GM12878 (cell line): ENCODE measurements at regions not wholly inside any gene's neighbourhood (a gene's known extent, or its start where the extent isn't known, plus 50 kb on each side); places are given as distances from the start of the nearest gene placed in this dataset.

ENCODE experiments used
- ATAC-seq: fragments of 200-7000 bp; cut with Tn5 transposase; 3 replicates; pipeline ENCODE4 v1.9.1; 2020; ENCODE audit warnings: mild to moderate bottlenecking, moderate library complexity
- BruUV-seq: library from RNA; stranded (reverse); fragments of 400-500 nt; replicated peaks from 2 replicates; lab custom pipeline; 2021; lab: Mats Ljungman, UMichigan
- CTCF ChIA-PET: fragments of 300-600 bp; sonication (Branson Sonifier 250); formaldehyde crosslinking; extraction: SDS; loops from one replicate; lab custom pipeline; 2021; ENCODE audit warnings: inconsistent platforms; lab: Yijun Ruan, JAX
- POLR2A ChIA-PET: fragments of 350-600 bp; formaldehyde crosslinking; extraction: SDS; loops from one replicate; lab custom pipeline; 2021; ENCODE audit warnings: inconsistent platforms; lab: Charles Lee
- RAD21 ChIA-PET: fragments of 300-600 bp; sonication (Branson Sonifier 250); formaldehyde crosslinking; loops from one replicate; lab custom pipeline; 2023; ENCODE audit warnings: antibody characterized with exemption; ENCODE audit not compliant: unreplicated experiment; lab: Charles Lee
- SMC1A ChIA-PET: fragments of 300-600 bp; sonication (Branson Sonifier 250); formaldehyde crosslinking; loops from one replicate; lab custom pipeline; 2023; ENCODE audit not compliant: unreplicated experiment, uncharacterized antibody; lab: Charles Lee
- DNase-seq: peaks from one replicate; pipeline ENCODE4 v3.0.0-alpha.2; 2011; ENCODE audit warnings: low read depth, low spot score
- FAIRE-seq: peaks from 3 replicates; lab custom pipeline; 2011; peaks lifted over from hg19 to GRCh38; lab: Jason Lieb, UNC
- H2AFZ ChIP-seq: 2 replicates; pipeline ENCODE4 v1.6.0; 2011; ENCODE audit warnings: low read depth, low read length, control low read depth; ENCODE audit not compliant: control insufficient read depth
- H3K27ac ChIP-seq: 2 replicates; pipeline ENCODE4 v1.5.1; 2011; ENCODE audit warnings: control low read depth; ENCODE audit not compliant: control insufficient read depth, insufficient read depth
- H3K27me3 ChIP-seq, 2 experiments: replicated peaks in 1 of 2; 2 replicates each; pipeline versions ENCODE4 v1.6.0 to v1.6.1; 2011; ENCODE audit warnings: low read length in 1 of 2; ENCODE audit not compliant: control insufficient read depth in 2 of 2, insufficient read depth in 2 of 2
- H3K36me3 ChIP-seq, 2 experiments: 2 replicates each; pipeline ENCODE4 v1.5.1; 2011; ENCODE audit warnings: low read length in 1 of 2; ENCODE audit not compliant: control insufficient read depth in 2 of 2, insufficient read depth in 2 of 2
- H3K4me1 ChIP-seq: 2 replicates; pipeline ENCODE4 v1.6.1; 2011; ENCODE audit warnings: mild to moderate bottlenecking, low read length, moderate library complexity, mixed read lengths; ENCODE audit not compliant: control insufficient read depth, insufficient read depth
- H3K4me2 ChIP-seq: 2 replicates; pipeline ENCODE4 v1.6.0; 2011; ENCODE audit warnings: control low read depth; ENCODE audit not compliant: control insufficient read depth, insufficient read depth
- H3K4me3 ChIP-seq: fragments of 200-600 bp; sonication (generic); 2 replicates; pipeline ENCODE4 v1.5.1; 2016
- H3K79me2 ChIP-seq: 2 replicates; pipeline ENCODE4 v1.6.0; 2011; ENCODE audit warnings: low read length; ENCODE audit not compliant: control insufficient read depth, insufficient read depth
- H3K9ac ChIP-seq: 2 replicates; pipeline ENCODE4 v1.8.0; 2011; ENCODE audit warnings: low read length, control low read depth, mixed read lengths; ENCODE audit not compliant: control insufficient read depth, insufficient read depth
- H3K9me3 ChIP-seq: replicated peaks from 3 replicates; pipeline ENCODE4 v1.5.1; 2011; ENCODE audit warnings: mild to moderate bottlenecking, low read length; ENCODE audit not compliant: control insufficient read depth, insufficient read depth
- H4K20me1 ChIP-seq: 2 replicates; pipeline ENCODE4 v1.6.0; 2011; ENCODE audit not compliant: control insufficient read depth, insufficient read depth
- BHLHE40 ChIP-seq, 2 experiments: fragments of 450-650 bp in 1 of 2; IDR thresholded peaks; 2 replicates each; pipeline ENCODE4 v1.6.1; 2011 to 2017; ENCODE audit warnings: low read depth in 2 of 2, borderline replicate concordance in 1 of 2, improper control_type of control experiment in 1 of 2, low read length in 1 of 2, mild to moderate bottlenecking in 1 of 2
- CHD2 ChIP-seq: IDR thresholded peaks from 2 replicates; pipeline ENCODE4 v1.6.1; 2011; ENCODE audit warnings: low read depth, low read length, improper control_type of control experiment, borderline replicate concordance
- FOXM1 ChIP-seq: IDR thresholded peaks from 2 replicates; pipeline ENCODE4 v1.6.1; 2012; ENCODE audit warnings: low read depth, mild to moderate bottlenecking, inconsistent platforms, low read length, moderate library complexity
- KDM1A ChIP-seq: fragments of 200-600 bp; sonication (generic); IDR thresholded peaks from 2 replicates; pipeline ENCODE4 v1.6.1; 2016; ENCODE audit warnings: borderline replicate concordance
- LARP7 ChIP-seq: fragments of 450-650 bp; IDR thresholded peaks from 2 replicates; pipeline ENCODE4 v1.6.1; 2017; ENCODE audit warnings: mild to moderate bottlenecking
- MTA2 ChIP-seq: fragments of 450-650 bp; IDR thresholded peaks from 2 replicates; pipeline ENCODE4 v1.6.1; 2016; ENCODE audit warnings: low read depth, mild to moderate bottlenecking, moderate library complexity
- NFYA ChIP-seq: IDR thresholded peaks from 2 replicates; pipeline ENCODE4 v1.6.1; 2011; ENCODE audit warnings: low read depth, mild to moderate bottlenecking, low read length, improper control_type of control experiment, borderline replicate concordance
- NR2C2 ChIP-seq: IDR thresholded peaks from 2 replicates; pipeline ENCODE4 v1.6.1; 2011; ENCODE audit warnings: borderline replicate concordance, low read depth; ENCODE audit not compliant: control insufficient read depth, insufficient read length
- RB1 ChIP-seq: fragments of 450-650 bp; formaldehyde crosslinking; IDR thresholded peaks from 2 replicates; pipeline ENCODE4 v1.6.1; 2017; ENCODE audit warnings: mild to moderate bottlenecking, borderline replicate concordance
- RELA ChIP-seq: fragments of 450-650 bp; IDR thresholded peaks from 2 replicates; pipeline ENCODE4 v1.8.0; 2014; ENCODE audit warnings: borderline replicate concordance; ENCODE audit not compliant: partially characterized antibody
- RUNX3 ChIP-seq: IDR thresholded peaks from 2 replicates; pipeline ENCODE4 v1.6.1; 2012; ENCODE audit warnings: low read length, inconsistent platforms
- STAT1 ChIP-seq: fragments of 450-650 bp; conservative IDR thresholded peaks from 2 replicates; pipeline ENCODE4 v1.6.1; 2014; ENCODE audit warnings: antibody characterized with exemption, mild to moderate bottlenecking
- TARDBP ChIP-seq: IDR thresholded peaks from 2 replicates; pipeline ENCODE4 v1.6.1; 2016; ENCODE audit warnings: borderline replicate concordance
- TCF3 ChIP-seq: IDR thresholded peaks from 2 replicates; pipeline ENCODE4 v1.6.1; 2012; ENCODE audit warnings: low read depth, mild to moderate bottlenecking, low read length, borderline replicate concordance; ENCODE audit not compliant: insufficient read depth
- YBX1 ChIP-seq: fragments of 450-650 bp; IDR thresholded peaks from 2 replicates; pipeline ENCODE4 v1.6.1; 2016; ENCODE audit warnings: antibody characterized with exemption
- ZBED1 ChIP-seq: IDR thresholded peaks from 2 replicates; pipeline ENCODE4 v1.6.1; 2016; ENCODE audit warnings: borderline replicate concordance
- WGBS: methylation state at CpG from one replicate; pipeline ENCODE4 v1.1.6; 2016; ENCODE audit warnings: low lambda C conversion rate; ENCODE audit not compliant: insufficient replicate concordance, insufficient coverage; ENCODE audit errors: missing lambda C conversion rate; 5-methylcytosine and 5-hydroxymethylcytosine counted together
- in situ Hi-C: fragments of 300-500 bp; cut with MboI; formaldehyde crosslinking; loops from 9 replicates; pipeline ENCODE4 v1.14.3; 2018; ENCODE audit warnings: mixed read lengths
- intact Hi-C: fragments of 100-400 bp; cut with micrococcal nuclease; formaldehyde crosslinking; loops from one replicate; pipeline ENCODE4 v1.14.2; 2022; ENCODE audit not compliant: unreplicated experiment

- DNase-seq (no peak), FAIRE-seq (no peak), ATAC-seq (no peak)
- Histone ChIP-seq H2AFZ (no peak overlapping the region), H3K36me3 (no peaks in the 10 kb centered on the region), H3K9me3 (no peaks in the 10 kb centered on the region; the same call in 2 of the 3 replicates), H3K4me1 (no peaks in the 10 kb centered on the region), H3K27me3 (no peaks in the 10 kb centered on the region), H4K20me1 (no peaks in the 10 kb centered on the region), H3K9ac (no peak overlapping the region), H3K4me3 (no peak overlapping the region), H3K27ac (no peak overlapping the region), H3K4me2 (no peak overlapping the region), H3K79me2 (no peaks in the 10 kb centered on the region)
- in situ Hi-C loops: no loop called here
- ChIA-PET SMC1A (no interaction called here), RAD21 (no interaction called here), CTCF (no interaction called here), POLR2A (no interaction called here)
- BruUV-seq: no TSS peak
- 10% methylated on average over 13 of the region's 13 CpGs for WGBS
- TF ChIP-seq RELA: no peak
- TF ChIP-seq CHD2: no peak
- TF ChIP-seq RB1: no peak
- TF ChIP-seq TCF3: no peak
- TF ChIP-seq TARDBP: no peak
- TF ChIP-seq RUNX3: no peak
- no peak for TF ChIP-seq KDM1A
- no peak for TF ChIP-seq LARP7
- no peak for TF ChIP-seq FOXM1
- intact Hi-C loops: no loop called here
These were observed 140.5 kb upstream of the VSTM2B start for GRCh38 chr19:29385191-29385795.

DNA sequence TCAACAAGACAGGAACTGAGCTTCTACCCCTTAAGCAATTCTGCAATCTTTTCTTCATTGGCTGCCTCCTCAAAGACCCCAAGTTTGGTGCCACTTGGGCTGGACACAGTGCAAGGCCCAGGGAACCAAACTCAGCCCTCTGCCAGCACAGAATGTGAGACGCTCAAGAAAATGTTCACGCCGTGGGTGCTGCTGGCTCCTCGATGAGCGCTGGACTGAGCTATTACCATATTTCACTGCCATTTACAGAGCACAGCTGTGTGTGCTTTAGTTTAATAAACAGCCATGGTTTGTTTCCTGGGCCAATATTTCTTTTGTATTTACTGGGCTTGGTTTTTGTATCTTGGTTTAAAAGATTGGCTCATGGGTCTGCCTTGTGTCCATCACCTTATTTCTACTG lies 138.8 kb upstream of the VSTM2B start:
- ChIA-PET POLR2A (no interaction called here), CTCF (no interaction called here), RAD21 (no interaction called here), SMC1A (interaction anchor here (1.1 kb wide), 1 partner anchor 65 kb away, joined by 3 read pairs; no protein-coding TSS in a partner anchor)
- H3K79me2 ChIP-seq: no peaks in the 10 kb centered on the region
- no peaks in the 10 kb centered on the region for H3K27me3 ChIP-seq
- no peak for FAIRE-seq
- no peak overlapping the region for H3K27ac ChIP-seq
- no peak overlapping the region for H3K9ac ChIP-seq
- ATAC-seq: no peak
- 74% methylated on average over 5 of the region's 5 CpGs for WGBS
- TF ChIP-seq YBX1 (no peak), BHLHE40 (IDR thresholded peaks at IDR 0.05; ENCODE audit: borderline replicate concordance in 1 of 2, low read depth in 2 of 2, low read length in 1 of 2) (no peak), MTA2 (no peak), NFYA (no peak), ZBED1 (no peak), NR2C2 (no peak), STAT1 (no peak)
- no TSS peak for BruUV-seq
- no peaks in the 10 kb centered on the region; the same call in 2 of the 3 replicates for H3K9me3 ChIP-seq
- DNase-seq: no peak
- in situ Hi-C loops: no loop called here
- H3K36me3 ChIP-seq: no peaks in the 10 kb centered on the region
- H3K4me1 ChIP-seq: no peaks in the 10 kb centered on the region
- H2AFZ ChIP-seq: no peak overlapping the region
- intact Hi-C loops: no loop called here
- no peaks in the 10 kb centered on the region for H4K20me1 ChIP-seq
- H3K4me3 ChIP-seq: no peak overlapping the region
- H3K4me2 ChIP-seq: no peak overlapping the region
